ENCODE measurements at regions not wholly inside any gene's neighbourhood (a gene's known extent, or its start where the extent isn't known, plus 50 kb on each side); places are given as distances from the start of the nearest gene placed in this dataset.

- no peak for TF ChIP-seq POLR2AphosphoS5 (IDR thresholded peaks at IDR 0.05)
- TF ChIP-seq POLR2A (IDR thresholded peaks at IDR 0.05), result no peak
Observed at GRCh38 chr10:6319119-6319518, 116.4 kb downstream of the PFKFB3 start.
